ENCODE measurements at regions not wholly inside any gene's neighbourhood (a gene's known extent, or its start where the extent isn't known, plus 50 kb on each side); places are given as distances from the start of the nearest gene placed in this dataset.
"Not testable (repeated sequence)": the region's sequence is repeated elsewhere in the genome, so short reads cannot be mapped to it uniquely, and the experiment has no call there.

DNA sequence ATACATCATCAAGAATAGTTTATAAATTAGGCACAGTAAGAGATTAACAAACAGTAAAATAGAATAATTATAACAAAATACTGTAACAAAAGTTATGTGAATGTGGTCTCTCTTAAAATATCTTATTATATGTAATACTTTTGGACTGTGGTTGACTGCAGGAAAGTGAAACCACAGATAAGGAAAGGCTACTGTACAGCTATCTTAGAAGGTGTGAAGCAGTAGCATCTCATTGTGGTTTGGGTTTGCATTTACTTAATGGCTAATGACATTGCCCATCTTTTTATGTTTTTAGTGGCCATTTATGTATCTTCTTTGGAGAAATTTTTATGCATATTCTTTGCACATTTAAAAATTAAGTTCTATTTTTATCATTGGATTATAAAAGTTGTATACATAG lies 296.4 kb upstream of the MAGI2 start:
- no peak overlapping the region for H3K4me3 ChIP-seq
- no peaks in the 10 kb centered on the region for H3K4me1 ChIP-seq
- no peaks in the 10 kb centered on the region for H3K36me3 ChIP-seq
- H3K9me3 ChIP-seq: peaks cover 0 to 11% (median 0%) of the 10 kb centered on the region in 11 donors
- no peak for ATAC-seq
- intact Hi-C loops (cut with DNase I): loop anchor here in 2 of 10 donors (10.0 kb wide), 1 partner anchor 455 kb away; no protein-coding TSS in a partner anchor
- no peak overlapping the region for H3K27ac ChIP-seq
- H3K27me3 ChIP-seq: no peaks in the 10 kb centered on the region
- TF ChIP-seq, protein P1, sequence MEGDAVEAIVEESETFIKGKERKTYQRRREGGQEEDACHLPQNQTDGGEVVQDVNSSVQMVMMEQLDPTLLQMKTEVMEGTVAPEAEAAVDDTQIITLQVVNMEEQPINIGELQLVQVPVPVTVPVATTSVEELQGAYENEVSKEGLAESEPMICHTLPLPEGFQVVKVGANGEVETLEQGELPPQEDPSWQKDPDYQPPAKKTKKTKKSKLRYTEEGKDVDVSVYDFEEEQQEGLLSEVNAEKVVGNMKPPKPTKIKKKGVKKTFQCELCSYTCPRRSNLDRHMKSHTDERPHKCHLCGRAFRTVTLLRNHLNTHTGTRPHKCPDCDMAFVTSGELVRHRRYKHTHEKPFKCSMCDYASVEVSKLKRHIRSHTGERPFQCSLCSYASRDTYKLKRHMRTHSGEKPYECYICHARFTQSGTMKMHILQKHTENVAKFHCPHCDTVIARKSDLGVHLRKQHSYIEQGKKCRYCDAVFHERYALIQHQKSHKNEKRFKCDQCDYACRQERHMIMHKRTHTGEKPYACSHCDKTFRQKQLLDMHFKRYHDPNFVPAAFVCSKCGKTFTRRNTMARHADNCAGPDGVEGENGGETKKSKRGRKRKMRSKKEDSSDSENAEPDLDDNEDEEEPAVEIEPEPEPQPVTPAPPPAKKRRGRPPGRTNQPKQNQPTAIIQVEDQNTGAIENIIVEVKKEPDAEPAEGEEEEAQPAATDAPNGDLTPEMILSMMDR (IDR thresholded peaks at IDR 0.05): no peak
- no peak for DNase-seq

DNA sequence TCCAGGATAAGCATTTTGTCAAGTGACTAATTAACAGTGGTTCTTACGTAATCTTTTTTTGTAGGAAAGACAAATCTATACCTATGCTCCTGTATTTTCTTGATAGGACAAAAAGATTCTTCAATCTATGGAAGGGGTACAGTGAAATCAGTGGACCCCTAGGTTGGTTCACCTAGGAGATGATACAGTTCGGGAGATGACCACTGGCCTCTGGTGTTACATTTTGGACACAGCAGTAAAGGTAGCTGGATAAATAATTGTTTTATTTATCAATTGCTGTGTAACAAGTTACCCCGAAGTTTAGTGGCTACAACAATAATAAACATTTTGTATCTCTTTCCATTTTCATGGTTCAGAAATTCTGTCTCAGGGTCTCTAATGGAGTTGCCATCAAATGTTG lies 288.2 kb upstream of the MAGI2 start:
- Histone ChIP-seq H3K4me1 (no peaks in the 10 kb centered on the region), H3K4me3 (no peak overlapping the region), H3K9me3 (no peaks in the 10 kb centered on the region), H3K36me3 (no peaks in the 10 kb centered on the region), H3K27me3 (no peaks in the 10 kb centered on the region), H3K27ac (no peak overlapping the region)
- ATAC-seq: no peak
- DNase-seq: no peak
- intact Hi-C loops (cut with DNase I): loop anchor here in 2 of 10 donors (10.0 kb wide), 1 partner anchor 447 kb away; no protein-coding TSS in a partner anchor
- TF ChIP-seq, protein P1 (IDR thresholded peaks at IDR 0.05): peak in 6 of 9 donors; percentile 28 to 45 (median 33)
- 49 to 70% methylated on average over 3 of the region's 3 CpGs for WGBS, 2 donors

DNA sequence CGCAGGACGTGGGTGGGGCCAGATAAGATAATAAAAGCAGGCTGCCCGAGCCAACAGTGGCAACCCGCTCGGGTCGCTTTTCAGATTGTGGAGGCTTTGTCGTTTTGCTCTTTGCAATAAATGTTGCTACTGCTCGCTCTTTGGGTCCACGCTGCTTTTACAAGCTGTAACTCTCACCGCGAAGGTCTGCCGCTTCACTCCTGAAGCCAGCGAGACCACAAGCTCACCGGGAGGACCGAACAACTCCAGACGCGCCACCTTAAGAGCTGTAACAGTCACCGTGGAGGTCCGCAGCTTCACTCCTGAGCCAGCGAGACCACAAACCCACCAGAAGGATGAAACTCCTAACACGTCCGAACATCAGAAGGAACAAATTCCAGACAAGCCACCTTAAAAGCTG lies 286.6 kb upstream of the MAGI2 start:
- Histone ChIP-seq H3K9me3 (peaks cover 0 to 4% (median 0%) of the 10 kb centered on the region in 11 donors), H3K4me3 (no peak overlapping the region), H3K27me3 (no peaks in the 10 kb centered on the region), H3K4me1 (no peaks in the 10 kb centered on the region), H3K27ac (no peak overlapping the region), H3K36me3 (no peaks in the 10 kb centered on the region)
- DNase-seq (no peak), ATAC-seq (no peak)
- intact Hi-C loops (cut with DNase I): loop anchor here in 2 of 10 donors (10.0 kb wide), 1 partner anchor 445 kb away; no protein-coding TSS in a partner anchor
- TF ChIP-seq, protein P1 (IDR thresholded peaks at IDR 0.05): no peak
- 94 to 95% methylated on average over 22 of the region's 22 CpGs for WGBS, 2 donors

DNA sequence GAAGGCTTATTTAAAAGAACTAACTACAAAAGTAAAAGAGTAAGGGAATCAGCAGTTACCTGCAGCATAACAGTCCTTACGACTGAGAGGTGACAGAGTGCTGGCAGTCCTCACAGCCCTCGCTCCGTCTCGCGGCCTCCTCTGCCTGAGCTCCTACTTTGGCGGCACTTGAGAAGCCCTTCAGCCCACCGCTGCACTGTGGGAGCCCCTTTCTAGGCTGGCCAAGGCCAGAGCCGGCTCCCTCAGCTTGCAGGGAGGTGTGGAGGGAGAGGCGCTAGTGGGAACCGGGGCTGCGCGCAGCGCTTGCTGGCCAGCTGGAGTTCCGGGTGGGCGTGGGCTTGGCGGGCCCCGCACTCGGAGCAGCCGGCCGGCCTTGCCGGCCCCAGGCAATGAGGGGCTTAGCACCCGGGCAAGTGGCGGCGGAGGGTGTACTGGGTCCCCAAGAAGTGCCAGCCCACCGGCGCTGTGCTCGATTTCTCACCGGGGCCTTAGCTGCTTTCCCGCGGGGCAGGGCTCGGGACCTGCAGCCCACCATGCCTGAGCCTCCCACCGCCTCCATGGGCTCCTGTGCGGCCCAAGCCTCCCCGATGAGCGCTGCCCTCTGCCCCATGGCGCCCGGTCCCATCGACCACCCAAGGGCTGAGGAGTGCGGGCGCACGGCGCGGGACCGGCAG lies 285.7 kb upstream of the MAGI2 start:
- H3K27me3 ChIP-seq; H3K4me3 ChIP-seq; ATAC-seq; H3K36me3 ChIP-seq; H3K27ac ChIP-seq; DNase-seq; H3K4me1 ChIP-seq; intact Hi-C loops (cut with DNase I): not testable (repeated sequence)
- peaks cover 0 to 13% (median 0%) of the 10 kb centered on the region in 11 donors for H3K9me3 ChIP-seq
- WGBS, 2 donors: 96% methylated on average over 44 of the region's 44 CpGs

DNA sequence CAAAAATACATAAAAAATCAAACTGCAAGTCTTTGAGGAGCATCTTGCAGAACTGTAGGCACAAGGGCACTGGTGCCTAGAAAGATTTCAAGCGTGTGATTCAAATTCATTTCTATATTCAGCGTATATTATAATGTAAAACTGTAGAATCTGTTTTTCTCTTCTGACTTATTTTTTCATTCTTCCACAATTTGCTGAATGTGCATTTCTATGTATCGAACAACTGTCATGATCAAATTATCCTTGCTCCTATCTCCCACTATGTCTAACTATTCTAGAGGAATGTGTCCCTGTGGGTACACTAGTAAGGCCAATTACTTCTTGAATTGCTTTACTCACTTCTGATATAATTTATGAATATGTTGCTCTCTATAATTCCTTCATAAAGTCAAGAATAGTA lies 283.0 kb upstream of the MAGI2 start:
- H3K36me3 ChIP-seq: no peaks in the 10 kb centered on the region
- no peak overlapping the region for H3K4me3 ChIP-seq
- intact Hi-C loops (cut with DNase I): no loop called here
- WGBS, 2 donors: 93 to 98% methylated on average over 3 of the region's 3 CpGs
- no peaks in the 10 kb centered on the region for H3K27me3 ChIP-seq
- H3K9me3 ChIP-seq: peaks cover 0 to 40% (median 16%) of the 10 kb centered on the region in 11 donors
- no peak for DNase-seq
- TF ChIP-seq, protein P1 (IDR thresholded peaks at IDR 0.05): no peak
- no peak for ATAC-seq
- H3K4me1 ChIP-seq: no peaks in the 10 kb centered on the region
- no peak overlapping the region for H3K27ac ChIP-seq
